Nephron progenitor cell (in vitro differentiated cells): ENCODE measurements at regions not wholly inside any gene's neighbourhood (a gene's known extent, or its start where the extent isn't known, plus 50 kb on each side); places are given as distances from the start of the nearest gene placed in this dataset.
A peak's percentile ranks its signal among the peaks of the same experiment; 100 is the strongest.
"Not testable (repeated sequence)": the region's sequence is repeated elsewhere in the genome, so short reads cannot be mapped to it uniquely, and the experiment has no call there.

Source experiments
- DNase-seq: peaks from one replicate; pipeline ENCODE4 v3.0.0; 2021
- H3K27ac Mint-ChIP-seq: 2 replicates; pipeline ENCODE4 v1.8.0; 2021; ENCODE audit warnings: mild to moderate bottlenecking, moderate library complexity, mixed read lengths
- H3K27me3 Mint-ChIP-seq: 2 replicates; pipeline ENCODE4 v1.8.0; 2021; ENCODE audit warnings: mild to moderate bottlenecking, low read depth, mixed read lengths; ENCODE audit not compliant: poor library complexity
- H3K36me3 Mint-ChIP-seq: 2 replicates; pipeline ENCODE4 v1.8.0; 2021; ENCODE audit warnings: low read depth, mixed read lengths
- H3K4me1 Mint-ChIP-seq: 2 replicates; pipeline ENCODE4 v1.8.0; 2021; ENCODE audit warnings: mixed read lengths
- H3K4me3 Mint-ChIP-seq: 2 replicates; pipeline ENCODE4 v1.8.0; 2021; ENCODE audit warnings: mild to moderate bottlenecking, moderate library complexity, mixed read lengths
- H3K9me3 Mint-ChIP-seq: 2 replicates; pipeline ENCODE4 v1.8.0; 2021; ENCODE audit warnings: mild to moderate bottlenecking, moderate library complexity, mixed read lengths
- TF ChIP-seq, protein P1 (sequence below): fragments of 200-600 bp; sonication (generic); IDR thresholded peaks from 2 replicates; pipeline ENCODE4 v1.5.0; 2021; ENCODE audit warnings: antibody characterized with exemption

DNA sequence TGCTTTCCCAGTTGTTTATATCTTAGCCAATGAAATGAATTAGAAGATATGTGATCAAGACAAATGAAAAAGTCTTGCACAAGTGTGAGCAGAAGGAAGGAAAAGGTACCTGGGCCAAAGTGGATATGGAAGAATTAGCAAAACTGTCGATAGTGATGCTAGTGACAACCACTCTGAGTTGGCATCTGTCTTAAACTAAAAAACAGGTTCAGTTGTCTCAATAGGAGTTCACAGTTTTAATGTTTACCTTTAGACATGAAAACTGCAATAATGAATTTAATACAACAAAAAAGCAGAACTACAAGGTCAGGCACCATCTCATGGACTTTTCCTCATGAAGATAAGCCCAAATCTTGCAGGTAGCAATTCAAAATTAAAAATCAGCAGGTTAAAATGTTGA, 688.5 kb downstream of the EFNB2 start:
- DNase-seq, result no peak
- Mint-ChIP-seq H3K9me3 (peaks cover 3% of the 10 kb centered on the region), H3K27ac (peak overlapping the region; percentile 33), H3K4me3 (no peak overlapping the region), H3K4me1 (peaks cover 22% of the 10 kb centered on the region), H3K36me3 (no peaks in the 10 kb centered on the region), H3K27me3 (peaks cover 3% of the 10 kb centered on the region)
- TF ChIP-seq, protein P1, sequence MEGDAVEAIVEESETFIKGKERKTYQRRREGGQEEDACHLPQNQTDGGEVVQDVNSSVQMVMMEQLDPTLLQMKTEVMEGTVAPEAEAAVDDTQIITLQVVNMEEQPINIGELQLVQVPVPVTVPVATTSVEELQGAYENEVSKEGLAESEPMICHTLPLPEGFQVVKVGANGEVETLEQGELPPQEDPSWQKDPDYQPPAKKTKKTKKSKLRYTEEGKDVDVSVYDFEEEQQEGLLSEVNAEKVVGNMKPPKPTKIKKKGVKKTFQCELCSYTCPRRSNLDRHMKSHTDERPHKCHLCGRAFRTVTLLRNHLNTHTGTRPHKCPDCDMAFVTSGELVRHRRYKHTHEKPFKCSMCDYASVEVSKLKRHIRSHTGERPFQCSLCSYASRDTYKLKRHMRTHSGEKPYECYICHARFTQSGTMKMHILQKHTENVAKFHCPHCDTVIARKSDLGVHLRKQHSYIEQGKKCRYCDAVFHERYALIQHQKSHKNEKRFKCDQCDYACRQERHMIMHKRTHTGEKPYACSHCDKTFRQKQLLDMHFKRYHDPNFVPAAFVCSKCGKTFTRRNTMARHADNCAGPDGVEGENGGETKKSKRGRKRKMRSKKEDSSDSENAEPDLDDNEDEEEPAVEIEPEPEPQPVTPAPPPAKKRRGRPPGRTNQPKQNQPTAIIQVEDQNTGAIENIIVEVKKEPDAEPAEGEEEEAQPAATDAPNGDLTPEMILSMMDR, result no peak

DNA sequence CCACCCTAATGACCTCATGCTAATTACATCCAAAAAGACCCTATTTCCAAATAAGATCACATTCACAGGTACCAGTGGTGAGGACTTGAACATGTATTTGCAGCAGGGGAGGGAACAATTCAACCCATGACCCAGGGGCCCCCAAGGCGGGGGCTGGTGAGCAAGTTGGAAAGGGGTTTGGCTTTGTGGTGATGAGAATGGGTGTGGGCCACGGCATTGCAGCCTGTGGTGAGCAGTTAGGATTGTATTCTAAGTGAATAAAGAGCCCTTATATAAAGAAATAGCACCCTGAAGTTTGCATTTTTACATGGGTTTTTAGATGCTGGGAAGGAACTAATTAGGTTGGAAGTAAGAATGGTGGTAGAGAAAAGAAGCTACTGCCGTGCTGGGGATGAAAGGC, 694.2 kb downstream of the EFNB2 start:
- Mint-ChIP-seq H3K4me1 (peaks cover 4% of the 10 kb centered on the region), H3K4me3 (no peak overlapping the region), H3K27ac (no peak overlapping the region), H3K36me3 (no peaks in the 10 kb centered on the region), H3K27me3 (peaks cover 4% of the 10 kb centered on the region), H3K9me3 (peaks cover 3% of the 10 kb centered on the region)
- DNase-seq, result no peak
- TF ChIP-seq, protein P1, result no peak

DNA sequence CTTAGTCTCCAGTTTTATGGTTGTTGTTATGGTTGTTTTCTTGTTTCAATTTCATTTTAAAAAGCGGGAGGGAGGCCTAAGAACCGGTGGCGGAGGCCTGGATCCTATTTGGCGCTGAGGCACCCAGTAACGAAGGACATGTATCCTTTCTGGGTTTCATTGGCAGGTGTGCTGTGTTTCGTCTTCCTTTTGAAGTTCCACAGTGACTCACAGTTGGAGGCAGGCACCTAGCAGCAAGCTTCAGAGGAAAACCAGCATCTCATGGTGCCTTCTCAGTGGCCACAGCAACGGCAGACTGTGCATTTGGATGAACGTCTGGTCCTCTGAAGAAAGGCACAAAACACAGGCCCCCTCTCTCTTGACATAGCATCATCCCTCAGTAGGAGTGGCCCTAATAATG, 697.2 kb downstream of the EFNB2 start:
- TF ChIP-seq, protein P1, result no peak
- H3K4me3 Mint-ChIP-seq, result no peak overlapping the region
- no peaks in the 10 kb centered on the region for H3K9me3 Mint-ChIP-seq

DNA sequence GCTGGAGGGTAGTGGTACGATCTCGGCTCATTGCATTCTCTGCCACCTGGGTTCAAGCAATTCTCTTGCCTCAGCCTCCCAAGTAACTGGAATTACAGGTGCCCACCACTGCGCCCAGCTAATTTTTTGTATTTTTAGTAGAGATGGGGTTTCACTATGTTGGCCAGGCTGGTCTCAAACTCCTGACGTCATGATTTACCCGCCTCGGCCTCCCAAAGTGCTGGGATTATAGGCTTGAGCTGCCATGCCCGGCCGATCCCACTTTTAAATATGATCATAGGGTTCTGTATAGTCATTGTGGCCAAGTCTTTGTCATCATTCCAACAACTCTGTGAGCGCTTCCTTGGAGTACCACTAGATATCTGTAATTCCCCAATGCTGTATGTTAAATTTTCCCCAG, 698.2 kb downstream of the EFNB2 start:
- not testable (repeated sequence) for H3K36me3 Mint-ChIP-seq, DNase-seq, H3K27ac Mint-ChIP-seq, H3K4me1 Mint-ChIP-seq, H3K27me3 Mint-ChIP-seq, H3K9me3 Mint-ChIP-seq, H3K4me3 Mint-ChIP-seq

More for the DNA sequence above, 697.2 kb downstream of the EFNB2 start:
- H3K4me1 Mint-ChIP-seq, result peaks cover 4% of the 10 kb centered on the region
- H3K27ac Mint-ChIP-seq, result no peak overlapping the region
- H3K27me3 Mint-ChIP-seq, result peaks cover 6% of the 10 kb centered on the region
- DNase-seq, result no peak
- H3K36me3 Mint-ChIP-seq, result no peaks in the 10 kb centered on the region

DNA sequence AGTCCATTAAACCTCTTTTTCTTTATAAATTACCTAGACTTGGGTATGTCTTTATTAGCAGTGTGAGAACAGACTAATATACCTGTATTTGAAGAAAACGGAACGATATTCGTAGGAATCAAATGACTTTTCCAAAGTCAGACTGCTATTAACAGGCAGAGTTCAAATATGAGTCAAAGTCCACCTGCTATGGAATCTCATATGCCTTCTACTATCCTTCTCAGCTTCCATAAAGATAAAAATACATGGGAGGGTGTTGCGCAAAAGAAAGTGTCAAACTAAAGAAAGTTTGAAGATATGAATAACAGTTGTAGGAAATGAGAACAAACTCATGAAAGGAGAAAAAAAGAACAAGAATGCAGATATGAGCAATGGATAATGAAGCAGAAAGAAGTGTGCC, 704.6 kb downstream of the EFNB2 start:
- TF ChIP-seq, protein P1, result no peak
- peaks cover 10% of the 10 kb centered on the region for H3K27me3 Mint-ChIP-seq
- no peaks in the 10 kb centered on the region for H3K4me1 Mint-ChIP-seq
- H3K9me3 Mint-ChIP-seq, result peaks cover 8% of the 10 kb centered on the region
- H3K4me3 Mint-ChIP-seq, result no peak overlapping the region
- DNase-seq, result no peak
- no peak overlapping the region for H3K27ac Mint-ChIP-seq
- no peaks in the 10 kb centered on the region for H3K36me3 Mint-ChIP-seq

DNA sequence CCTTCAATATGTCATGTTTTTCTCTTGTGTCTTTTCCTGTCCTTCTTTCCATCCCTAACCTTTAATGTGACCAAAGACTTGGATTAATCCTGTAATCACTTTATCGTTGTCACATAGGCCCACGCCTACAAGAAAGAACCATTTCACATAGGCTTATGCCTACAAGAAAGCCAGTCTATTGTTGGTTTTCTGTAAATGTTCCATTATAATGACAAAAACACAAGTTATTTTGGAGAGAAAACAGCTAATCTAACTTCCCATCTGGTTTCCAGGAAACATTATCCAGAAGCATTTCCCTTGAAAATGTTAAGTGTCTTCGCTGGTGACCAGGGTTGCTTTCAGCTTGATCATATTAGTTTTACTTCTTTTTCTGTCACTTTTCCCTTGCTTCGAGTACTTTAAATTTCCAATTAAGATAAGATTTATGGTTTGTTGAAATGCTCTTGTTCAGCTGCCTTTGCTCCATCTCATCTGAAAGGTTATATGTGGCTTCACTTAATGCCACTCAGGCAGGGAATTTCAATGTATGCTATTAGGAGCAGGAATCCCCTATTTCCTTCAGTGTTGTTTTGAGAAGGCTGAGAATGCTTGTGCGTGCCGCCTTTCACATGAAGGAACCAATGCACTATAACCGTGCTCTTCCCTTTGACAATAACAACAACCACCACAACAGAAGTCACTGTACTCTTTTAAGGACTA, 708.2 kb downstream of the EFNB2 start:
- Mint-ChIP-seq H3K27me3 (peaks cover 11% of the 10 kb centered on the region), H3K36me3 (no peaks in the 10 kb centered on the region), H3K9me3 (peaks cover 8% of the 10 kb centered on the region), H3K4me1 (no peaks in the 10 kb centered on the region), H3K27ac (no peak overlapping the region), H3K4me3 (no peak overlapping the region)
- TF ChIP-seq, protein P1, result no peak
- no peak for DNase-seq
